AG10803 (cell line): ENCODE measurements at regions not wholly inside any gene's neighbourhood (a gene's known extent, or its start where the extent isn't known, plus 50 kb on each side); places are given as distances from the start of the nearest gene placed in this dataset.

Source experiments
- DNase-seq: peaks from one replicate; pipeline ENCODE4 v3.0.0; 2010; ENCODE audit warnings: low read depth
- H3K4me3 ChIP-seq: 2 replicates; pipeline ENCODE4 v1.5.1; 2011; ENCODE audit warnings: mild to moderate bottlenecking, low read length, control low read depth
- TF ChIP-seq, protein P1 (sequence below): conservative IDR thresholded peaks from 2 replicates; pipeline ENCODE4 v1.5.1; 2011; ENCODE audit warnings: mild to moderate bottlenecking, low read length, control low read depth, inconsistent platforms

DNA sequence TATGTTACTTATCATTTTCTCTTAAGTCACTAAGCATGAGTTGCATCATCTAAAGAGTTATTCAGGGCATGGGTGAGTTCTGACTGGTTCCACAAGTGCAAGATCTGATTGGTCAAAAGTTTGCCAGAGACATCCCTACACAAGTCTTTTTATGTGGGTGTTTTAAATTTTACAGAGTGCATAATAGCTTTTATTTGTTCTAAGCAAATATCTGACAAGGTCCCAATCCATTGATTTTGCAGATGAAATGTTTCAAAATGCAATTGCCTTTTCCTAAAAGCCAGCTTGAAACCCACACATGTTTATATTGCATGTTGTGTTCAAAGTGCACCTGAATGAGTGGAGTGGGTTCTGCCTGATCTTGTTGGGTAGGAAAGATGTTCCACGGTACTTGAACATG is 101.7 kb upstream of the PAX6 start:
- no peak for DNase-seq
- TF ChIP-seq, protein P1, sequence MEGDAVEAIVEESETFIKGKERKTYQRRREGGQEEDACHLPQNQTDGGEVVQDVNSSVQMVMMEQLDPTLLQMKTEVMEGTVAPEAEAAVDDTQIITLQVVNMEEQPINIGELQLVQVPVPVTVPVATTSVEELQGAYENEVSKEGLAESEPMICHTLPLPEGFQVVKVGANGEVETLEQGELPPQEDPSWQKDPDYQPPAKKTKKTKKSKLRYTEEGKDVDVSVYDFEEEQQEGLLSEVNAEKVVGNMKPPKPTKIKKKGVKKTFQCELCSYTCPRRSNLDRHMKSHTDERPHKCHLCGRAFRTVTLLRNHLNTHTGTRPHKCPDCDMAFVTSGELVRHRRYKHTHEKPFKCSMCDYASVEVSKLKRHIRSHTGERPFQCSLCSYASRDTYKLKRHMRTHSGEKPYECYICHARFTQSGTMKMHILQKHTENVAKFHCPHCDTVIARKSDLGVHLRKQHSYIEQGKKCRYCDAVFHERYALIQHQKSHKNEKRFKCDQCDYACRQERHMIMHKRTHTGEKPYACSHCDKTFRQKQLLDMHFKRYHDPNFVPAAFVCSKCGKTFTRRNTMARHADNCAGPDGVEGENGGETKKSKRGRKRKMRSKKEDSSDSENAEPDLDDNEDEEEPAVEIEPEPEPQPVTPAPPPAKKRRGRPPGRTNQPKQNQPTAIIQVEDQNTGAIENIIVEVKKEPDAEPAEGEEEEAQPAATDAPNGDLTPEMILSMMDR = no peak
- H3K4me3 ChIP-seq = no peak overlapping the region

DNA sequence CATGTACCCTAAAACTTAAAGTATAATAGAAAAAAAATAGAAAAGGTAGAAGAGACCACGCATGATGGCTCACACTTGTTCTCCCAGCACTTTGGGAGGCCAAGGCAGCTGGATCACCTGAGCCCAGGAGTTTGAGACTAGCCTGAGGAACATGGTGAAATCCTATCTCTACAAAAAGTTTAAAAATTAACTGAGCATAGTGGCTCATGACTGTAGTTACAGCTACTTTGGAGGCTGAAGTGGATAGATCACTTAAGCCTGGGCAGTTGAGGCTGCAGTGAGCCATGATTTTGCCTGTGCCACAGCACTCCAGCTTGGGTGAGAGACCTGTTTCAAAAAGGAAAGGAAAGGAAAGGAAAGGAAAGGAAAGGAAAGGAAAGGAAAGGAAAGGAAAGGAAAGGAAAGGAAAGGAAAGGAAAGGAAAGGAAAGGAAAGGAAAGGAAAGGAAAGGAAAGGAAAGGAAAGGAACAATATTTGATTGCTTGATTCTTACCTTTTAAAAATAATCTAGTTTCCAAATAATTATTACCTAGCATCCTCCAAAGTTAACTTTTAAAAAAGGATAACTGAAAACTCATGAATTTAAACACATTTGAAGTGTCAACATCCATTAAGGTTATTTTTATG is 99.9 kb upstream of the PAX6 start:
- TF ChIP-seq, protein P1 = no peak
- no peak for DNase-seq
- H3K4me3 ChIP-seq = no peak overlapping the region

DNA sequence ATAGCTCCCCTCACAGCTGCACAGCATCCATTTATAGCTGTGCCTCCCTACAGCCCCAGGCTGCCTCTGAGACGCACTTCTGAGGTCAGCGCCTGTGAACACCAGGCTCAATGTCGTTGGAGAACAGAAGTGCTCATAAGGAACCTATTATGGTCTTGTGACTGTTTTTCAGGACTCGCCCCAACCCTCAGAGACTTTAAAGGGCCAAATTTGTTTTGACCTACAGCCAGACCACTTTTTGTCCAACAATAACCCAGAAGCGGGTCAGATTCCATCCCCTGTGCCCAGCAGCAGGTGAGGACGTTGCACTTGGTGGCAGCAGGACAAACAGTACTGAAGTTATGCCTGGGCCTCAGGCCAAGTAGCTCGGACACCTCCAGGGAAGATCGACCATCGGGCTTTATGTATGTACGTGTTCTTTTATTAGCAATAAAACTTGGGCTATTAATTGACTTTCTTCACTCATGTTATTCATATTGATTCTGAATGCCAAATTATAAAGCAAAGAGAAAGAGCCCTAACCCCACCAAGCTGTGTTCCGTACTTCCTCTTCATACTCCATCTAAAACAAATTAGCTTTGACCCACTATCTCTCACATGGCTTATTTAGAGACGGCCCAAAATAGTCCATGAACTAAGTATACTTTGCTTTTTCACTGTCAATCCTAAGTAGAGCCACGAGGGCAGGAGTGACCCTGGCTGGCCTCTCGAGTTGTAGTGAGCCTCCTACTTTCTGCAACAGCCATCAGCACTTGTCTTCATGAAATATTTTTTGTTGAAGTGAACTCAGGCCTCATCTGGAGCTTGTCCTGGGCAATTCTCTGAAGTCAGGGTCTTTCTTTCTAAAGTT is 92.3 kb upstream of the PAX6 start:
- TF ChIP-seq, protein P1 = no peak
- DNase-seq = no peak
- no peak overlapping the region for H3K4me3 ChIP-seq

DNA sequence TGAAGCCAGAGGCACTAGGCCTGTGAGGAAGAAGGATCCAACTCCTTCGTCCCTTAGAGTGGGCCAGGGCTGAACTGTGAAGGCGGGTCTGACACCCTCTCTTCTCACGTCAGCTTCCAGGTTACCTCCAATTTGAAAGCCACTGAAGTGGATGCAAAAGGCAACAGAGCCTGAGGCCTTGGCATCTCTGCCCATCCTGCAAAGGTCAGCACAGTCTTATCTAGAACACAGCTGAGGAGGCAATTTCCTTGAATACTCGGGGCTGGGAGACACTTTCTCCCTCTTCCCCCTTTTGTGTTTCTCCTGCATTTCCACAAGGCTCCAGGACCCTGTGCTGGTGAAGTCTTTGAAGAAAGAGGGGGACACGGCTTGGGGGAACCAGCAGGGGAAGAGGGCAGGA is 91.6 kb upstream of the PAX6 start:
- DNase-seq = no peak
- TF ChIP-seq, protein P1 = no peak
- no peak overlapping the region for H3K4me3 ChIP-seq

DNA sequence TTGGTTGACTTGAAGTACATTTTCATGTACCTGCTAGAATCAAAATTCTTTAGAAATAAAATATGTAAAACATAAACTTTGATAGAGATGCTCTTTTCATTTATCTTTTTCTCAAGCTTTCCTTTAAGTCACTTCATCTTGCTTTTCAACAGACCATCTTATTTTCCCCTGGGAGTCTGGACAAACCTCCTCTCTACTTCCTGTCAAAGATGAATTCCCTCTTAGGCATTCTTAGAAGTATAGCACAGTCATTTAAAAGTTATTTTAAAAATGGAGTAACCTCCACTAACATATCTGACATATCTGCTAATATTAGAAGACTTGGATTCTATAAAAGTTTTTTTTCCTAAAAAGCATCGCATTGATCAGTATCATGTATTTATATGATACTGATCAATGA is 84.8 kb upstream of the PAX6 start:
- no peak overlapping the region for H3K4me3 ChIP-seq
- peak; percentile 40 for DNase-seq
- TF ChIP-seq, protein P1 = no peak

DNA sequence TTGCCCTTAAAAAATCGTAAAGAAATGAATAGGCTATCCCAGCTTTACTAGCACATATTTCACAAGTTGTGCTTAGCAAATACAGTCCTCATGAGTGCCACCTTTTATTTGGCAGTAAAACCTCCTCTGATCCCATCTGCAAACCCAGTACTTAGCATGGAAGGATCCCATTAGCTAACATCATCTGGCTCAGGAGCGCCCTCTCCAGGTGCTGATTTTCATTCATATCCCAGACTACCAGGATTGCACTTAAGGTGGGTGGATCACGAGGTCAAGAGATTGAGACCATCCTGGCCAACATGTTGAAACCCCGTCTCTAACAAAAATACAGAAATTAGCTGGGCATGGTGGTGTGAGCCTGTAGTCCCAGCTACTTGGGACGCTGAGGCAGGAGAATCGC is 76.1 kb upstream of the PAX6 start:
- TF ChIP-seq, protein P1 = no peak
- no peak for DNase-seq
- no peak overlapping the region for H3K4me3 ChIP-seq

DNA sequence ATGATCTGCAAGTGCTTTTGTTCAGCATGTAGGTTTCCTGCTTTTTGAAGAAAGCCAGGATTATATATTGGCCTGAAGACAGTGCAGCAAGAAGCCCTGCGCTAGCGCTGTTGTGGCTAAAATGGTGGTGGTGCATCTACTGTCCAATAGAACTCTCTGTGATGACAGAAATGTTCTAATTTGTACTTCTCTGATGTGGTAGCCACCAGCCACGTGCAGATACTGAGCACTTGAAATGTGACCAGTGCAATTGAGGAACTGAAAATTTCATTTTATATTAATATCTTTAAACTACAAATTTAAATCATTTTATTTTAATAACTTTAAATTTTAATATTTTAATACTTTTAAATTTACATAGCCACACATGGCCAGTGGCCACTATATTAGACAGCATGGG is 73.0 kb upstream of the PAX6 start:
- no peak overlapping the region for H3K4me3 ChIP-seq
- TF ChIP-seq, protein P1 = no peak
- no peak for DNase-seq
